Ishikawa (cell line): ENCODE measurements at regions not wholly inside any gene's neighbourhood (a gene's known extent, or its start where the extent isn't known, plus 50 kb on each side); places are given as distances from the start of the nearest gene placed in this dataset.

ENCODE experiments used
- CEBPB ChIP-seq: IDR thresholded peaks from 2 replicates; pipeline ENCODE4 v1.6.1; 2012
- CREB1 ChIP-seq: IDR thresholded peaks from 2 replicates; pipeline ENCODE4 v1.6.1; 2012; ENCODE audit warnings: low read depth
- EGR1 ChIP-seq: IDR thresholded peaks from 2 replicates; pipeline ENCODE4 v1.6.1; 2012
- EP300 ChIP-seq: IDR thresholded peaks from 2 replicates; pipeline ENCODE4 v1.6.1; 2012; ENCODE audit warnings: borderline replicate concordance
- FOXM1 ChIP-seq: IDR thresholded peaks from 2 replicates; pipeline ENCODE4 v1.6.1; 2012; ENCODE audit warnings: low read depth, borderline replicate concordance
- MAX ChIP-seq: IDR thresholded peaks from 2 replicates; pipeline ENCODE4 v1.6.1; 2012
- NFIC ChIP-seq: IDR thresholded peaks from 2 replicates; pipeline ENCODE4 v1.6.1; 2012
- RAD21 ChIP-seq: IDR thresholded peaks from 2 replicates; pipeline ENCODE4 v1.6.1; 2012; ENCODE audit warnings: low read depth
- REST ChIP-seq: IDR thresholded peaks from 2 replicates; pipeline ENCODE4 v1.6.1; 2012; ENCODE audit warnings: low read depth, mild to moderate bottlenecking
- TAF1 ChIP-seq: IDR thresholded peaks from 2 replicates; pipeline ENCODE4 v1.6.1; 2012; ENCODE audit warnings: low read depth, mild to moderate bottlenecking
- TCF12 ChIP-seq: IDR thresholded peaks from 2 replicates; pipeline ENCODE4 v1.6.1; 2012; ENCODE audit warnings: low read depth
- TEAD4 ChIP-seq: IDR thresholded peaks from 2 replicates; pipeline ENCODE4 v1.6.1; 2012
- USF1 ChIP-seq: IDR thresholded peaks from 2 replicates; pipeline ENCODE4 v1.6.1; 2012
- YY1 ChIP-seq: IDR thresholded peaks from 2 replicates; pipeline ENCODE4 v1.6.1; 2012; ENCODE audit warnings: low read depth
- ZBTB7A ChIP-seq: IDR thresholded peaks from 2 replicates; pipeline ENCODE4 v1.6.1; 2012; ENCODE audit warnings: low read depth

GRCh38 chr11:103619938-103620337 lies 416.5 kb upstream of the DDI1 start:
- TF ChIP-seq TEAD4, result no peak
- TF ChIP-seq MAX, result no peak
- no peak for TF ChIP-seq RAD21
- TF ChIP-seq EP300, result no peak
- TF ChIP-seq CEBPB, result no peak
- no peak for TF ChIP-seq FOXM1
- no peak for TF ChIP-seq TAF1
- TF ChIP-seq YY1, result no peak
- no peak for TF ChIP-seq USF1
- no peak for TF ChIP-seq CREB1
- TF ChIP-seq ZBTB7A, result no peak

DNA sequence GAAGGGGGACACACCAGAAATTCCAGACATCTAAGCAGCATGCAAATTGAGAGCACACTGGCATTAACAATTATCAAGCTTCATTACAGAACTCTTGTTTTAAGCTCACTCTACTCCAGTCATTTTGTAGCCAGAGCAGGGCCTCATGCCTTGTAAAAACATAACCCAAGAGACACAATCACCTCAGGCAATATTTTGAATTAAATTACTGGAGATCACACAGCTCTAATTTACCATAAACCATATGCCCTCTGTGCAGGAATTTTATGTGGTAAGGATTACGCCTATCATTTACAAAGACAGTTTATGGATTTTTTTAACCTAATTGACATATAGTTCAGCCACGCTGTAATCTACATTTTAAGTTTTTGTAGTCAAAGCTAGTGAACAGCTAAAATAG lies 414.1 kb upstream of the DDI1 start:
- TF ChIP-seq TEAD4 (no peak), ZBTB7A (no peak), TCF12 (no peak), FOXM1 (no peak), EP300 (no peak), TAF1 (no peak), REST (no peak), MAX (no peak), CEBPB (no peak), NFIC (no peak), YY1 (no peak), CREB1 (no peak)

GRCh38 chr11:103623933-103624332 lies 412.5 kb upstream of the DDI1 start:
- TF ChIP-seq FOXM1 (no peak), CEBPB (no peak), ZBTB7A (no peak), RAD21 (no peak), NFIC (no peak), TAF1 (no peak), TCF12 (no peak), EGR1 (no peak), CREB1 (no peak), USF1 (no peak), EP300 (no peak), MAX (no peak)

GRCh38 chr11:103624708-103625623 lies 411.5 kb upstream of the DDI1 start:
- TF ChIP-seq TEAD4 (no peak), TCF12 (no peak), CREB1 (no peak), NFIC (peak; percentile 27; the same call in 1 of the 2 replicates), USF1 (no peak), CEBPB (peak; percentile 38; the same call in 1 of the 2 replicates), TAF1 (no peak), EGR1 (no peak), EP300 (peak; percentile 69), FOXM1 (peak; percentile 50; the same call in 1 of the 2 replicates)

GRCh38 chr11:103625624-103625965 lies 410.8 kb upstream of the DDI1 start:
- no peak for TF ChIP-seq YY1
- no peak for TF ChIP-seq TAF1
- TF ChIP-seq CREB1, result no peak
- TF ChIP-seq NFIC, result no peak
- no peak for TF ChIP-seq USF1

DNA sequence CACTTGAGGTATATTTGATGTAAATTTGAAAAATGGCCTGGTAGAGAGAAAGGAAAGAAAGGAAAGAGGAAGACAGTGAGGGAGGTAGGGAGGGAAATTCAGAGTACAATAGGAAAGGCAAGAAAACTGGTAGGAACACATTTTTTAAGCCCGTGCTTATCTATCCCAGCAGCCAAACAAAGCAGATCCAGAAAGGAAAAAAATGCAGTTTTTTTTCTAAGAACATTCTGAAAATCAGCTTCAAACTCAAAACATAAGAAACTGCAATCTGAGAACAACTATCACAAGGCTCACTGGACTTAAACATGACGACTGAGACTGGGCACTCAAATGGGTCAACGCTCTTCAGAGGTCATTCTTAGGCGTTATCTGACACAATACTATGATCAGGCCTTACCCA lies 408.3 kb upstream of the DDI1 start:
- TF ChIP-seq NFIC (no peak), REST (no peak)
